ENCODE measurements at regions not wholly inside any gene's neighbourhood (a gene's known extent, or its start where the extent isn't known, plus 50 kb on each side); places are given as distances from the start of the nearest gene placed in this dataset.
"Not testable (repeated sequence)": the region's sequence is repeated elsewhere in the genome, so short reads cannot be mapped to it uniquely, and the experiment has no call there.

GRCh38 chr7:93711926-93712325 is 137.4 kb upstream of the CALCR start:
- no peak overlapping the region for H2BK20ac ChIP-seq (ENCODE audit: low read depth, low read length, poor library complexity, severe bottlenecking)
- H3K4ac ChIP-seq (ENCODE audit: low read depth, low read length), result no peak overlapping the region
- H3K56ac ChIP-seq (ENCODE audit: insufficient read length, low read depth, low read length), result no peak overlapping the region
- no peak overlapping the region for H4K8ac ChIP-seq (replicated peaks; ENCODE audit: insufficient read length, low read depth, low read length)
- WGBS (ENCODE audit: extremely low coverage, insufficient read length, low lambda C conversion rate), result no CpG with 5 or more reads among the region's 5 CpGs
- H3K27me3 ChIP-seq (ENCODE audit: insufficient read depth, low read length), result no peaks in the 10 kb centered on the region
- no peak overlapping the region for H3K9ac ChIP-seq (ENCODE audit: extremely low read depth, insufficient read length, low read length)
- H3K4me3 Mint-ChIP-seq, result no peak overlapping the region
- H3K27me3 Mint-ChIP-seq (ENCODE audit: low read depth), result no peaks in the 10 kb centered on the region
- H4K5ac ChIP-seq (ENCODE audit: insufficient read length, low read depth, low read length), result no peak overlapping the region
- TF ChIP-seq, protein P1, sequence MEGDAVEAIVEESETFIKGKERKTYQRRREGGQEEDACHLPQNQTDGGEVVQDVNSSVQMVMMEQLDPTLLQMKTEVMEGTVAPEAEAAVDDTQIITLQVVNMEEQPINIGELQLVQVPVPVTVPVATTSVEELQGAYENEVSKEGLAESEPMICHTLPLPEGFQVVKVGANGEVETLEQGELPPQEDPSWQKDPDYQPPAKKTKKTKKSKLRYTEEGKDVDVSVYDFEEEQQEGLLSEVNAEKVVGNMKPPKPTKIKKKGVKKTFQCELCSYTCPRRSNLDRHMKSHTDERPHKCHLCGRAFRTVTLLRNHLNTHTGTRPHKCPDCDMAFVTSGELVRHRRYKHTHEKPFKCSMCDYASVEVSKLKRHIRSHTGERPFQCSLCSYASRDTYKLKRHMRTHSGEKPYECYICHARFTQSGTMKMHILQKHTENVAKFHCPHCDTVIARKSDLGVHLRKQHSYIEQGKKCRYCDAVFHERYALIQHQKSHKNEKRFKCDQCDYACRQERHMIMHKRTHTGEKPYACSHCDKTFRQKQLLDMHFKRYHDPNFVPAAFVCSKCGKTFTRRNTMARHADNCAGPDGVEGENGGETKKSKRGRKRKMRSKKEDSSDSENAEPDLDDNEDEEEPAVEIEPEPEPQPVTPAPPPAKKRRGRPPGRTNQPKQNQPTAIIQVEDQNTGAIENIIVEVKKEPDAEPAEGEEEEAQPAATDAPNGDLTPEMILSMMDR (conservative IDR thresholded peaks at IDR 0.05), result no peak
- peaks cover 0 to 2% (median 0%) of the 10 kb centered on the region in 3 experiments; a peak in 1 of 7 replicates for H3K36me3 Mint-ChIP-seq (ENCODE audit: insufficient read depth in 1 of 3, low read depth in 3 of 3)
- no peak for DNase-seq
- H3K14ac ChIP-seq (ENCODE audit: insufficient read depth, low read length), result no peak overlapping the region
- H3T11ph ChIP-seq (ENCODE audit: low read length), result no peak overlapping the region
- no peak overlapping the region for H4K91ac ChIP-seq (ENCODE audit: insufficient read length, low read depth, low read length)
- no peaks in the 10 kb centered on the region for H3K79me2 ChIP-seq (ENCODE audit: insufficient read depth, low read length)
- H4K20me1 ChIP-seq (ENCODE audit: control insufficient read depth, insufficient read depth, insufficient read length), result no peaks in the 10 kb centered on the region
- no peak overlapping the region for H3K27ac Mint-ChIP-seq
- H3K79me1 ChIP-seq (ENCODE audit: insufficient read depth, low read depth, low read length, poor library complexity, severe bottlenecking), result no peaks in the 10 kb centered on the region
- H2BK5ac ChIP-seq (ENCODE audit: insufficient read length, low read length), result no peak overlapping the region
- no peaks in the 10 kb centered on the region for H3K4me1 ChIP-seq (ENCODE audit: insufficient read depth, low read length)
- no peak overlapping the region for H2AK5ac ChIP-seq (ENCODE audit: insufficient read length, low read length)
- H3K9me3 Mint-ChIP-seq, result no peaks in the 10 kb centered on the region
- H3K4me1 Mint-ChIP-seq, result no peaks in the 10 kb centered on the region
- no peak overlapping the region for H3K23ac ChIP-seq (ENCODE audit: insufficient read length, low read depth, low read length)
- no peaks in the 10 kb centered on the region for H3K9me3 ChIP-seq (ENCODE audit: control insufficient read depth, low read depth, low read length)
- no peak overlapping the region for H2AFZ ChIP-seq (ENCODE audit: low read length)
- H3K18ac ChIP-seq (ENCODE audit: insufficient read length, low read depth, low read length), result no peak overlapping the region
- no peak overlapping the region for H2BK120ac ChIP-seq (ENCODE audit: low read depth, low read length, poor library complexity, severe bottlenecking)
- no peak overlapping the region for H2BK15ac ChIP-seq (ENCODE audit: low read depth, low read length)
- no peak overlapping the region for H3K4me2 ChIP-seq (ENCODE audit: insufficient read depth, insufficient read length, low read length)
- H3K23me2 ChIP-seq (ENCODE audit: insufficient read length, low read depth, low read length, poor library complexity, severe bottlenecking), result no peaks in the 10 kb centered on the region
- H2BK12ac ChIP-seq (ENCODE audit: insufficient read length, low read depth, low read length), result no peak overlapping the region
- no peak overlapping the region for H3K27ac ChIP-seq (ENCODE audit: insufficient read length, low read depth, low read length)

DNA sequence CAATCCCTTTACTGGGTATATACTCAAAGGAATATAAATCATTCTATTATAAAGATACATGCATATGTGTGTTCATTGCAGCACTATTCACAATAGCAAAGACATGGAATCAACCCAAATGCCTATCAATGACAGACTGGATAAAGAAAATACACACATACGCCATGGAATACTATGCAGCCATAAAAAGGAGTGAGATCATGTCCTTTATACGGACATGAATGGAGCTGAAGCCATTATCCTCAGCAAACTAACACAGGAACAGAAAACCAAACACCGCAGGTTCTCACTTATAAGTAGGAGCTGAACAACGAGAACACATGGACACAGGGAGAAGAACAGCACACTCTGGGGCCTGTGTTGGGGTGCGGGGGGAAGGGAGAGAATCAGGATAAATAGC is 133.7 kb upstream of the CALCR start:
- not testable (repeated sequence) for DNase-seq; H3K27me3 ChIP-seq (ENCODE audit: insufficient read depth, low read length); H3K4me1 ChIP-seq (ENCODE audit: insufficient read depth, low read length); H2AFZ ChIP-seq (ENCODE audit: low read length); H3K9me3 Mint-ChIP-seq; H3K4ac ChIP-seq (ENCODE audit: low read depth, low read length); H4K8ac ChIP-seq (replicated peaks; ENCODE audit: insufficient read length, low read depth, low read length); H2AK5ac ChIP-seq (ENCODE audit: insufficient read length, low read length); H3K27ac Mint-ChIP-seq; H3K27ac ChIP-seq (ENCODE audit: insufficient read length, low read depth, low read length); H3K18ac ChIP-seq (ENCODE audit: insufficient read length, low read depth, low read length); H3K27me3 Mint-ChIP-seq (ENCODE audit: low read depth); H2BK5ac ChIP-seq (ENCODE audit: insufficient read length, low read length); H4K5ac ChIP-seq (ENCODE audit: insufficient read length, low read depth, low read length); H3K4me2 ChIP-seq (ENCODE audit: insufficient read depth, insufficient read length, low read length); H2BK20ac ChIP-seq (ENCODE audit: low read depth, low read length, poor library complexity, severe bottlenecking); H3K79me2 ChIP-seq (ENCODE audit: insufficient read depth, low read length); H3K36me3 Mint-ChIP-seq (ENCODE audit: insufficient read depth in 1 of 3, low read depth in 3 of 3); H3K4me1 Mint-ChIP-seq; H3K9me3 ChIP-seq (ENCODE audit: control insufficient read depth, low read depth, low read length); H3K79me1 ChIP-seq (ENCODE audit: insufficient read depth, low read depth, low read length, poor library complexity, severe bottlenecking); H2BK120ac ChIP-seq (ENCODE audit: low read depth, low read length, poor library complexity, severe bottlenecking); H4K91ac ChIP-seq (ENCODE audit: insufficient read length, low read depth, low read length); H3K23me2 ChIP-seq (ENCODE audit: insufficient read length, low read depth, low read length, poor library complexity, severe bottlenecking); H3K56ac ChIP-seq (ENCODE audit: insufficient read length, low read depth, low read length); H3K9ac ChIP-seq (ENCODE audit: extremely low read depth, insufficient read length, low read length); H3T11ph ChIP-seq (ENCODE audit: low read length); H3K4me3 Mint-ChIP-seq; H3K23ac ChIP-seq (ENCODE audit: insufficient read length, low read depth, low read length); H2BK15ac ChIP-seq (ENCODE audit: low read depth, low read length); H2BK12ac ChIP-seq (ENCODE audit: insufficient read length, low read depth, low read length); H4K20me1 ChIP-seq (ENCODE audit: control insufficient read depth, insufficient read depth, insufficient read length); H3K14ac ChIP-seq (ENCODE audit: insufficient read depth, low read length)
- no CpG with 5 or more reads among the region's 5 CpGs for WGBS (ENCODE audit: extremely low coverage, insufficient read length, low lambda C conversion rate)

Measured in H9 (cell line).